ENCODE measurements at regions not wholly inside any gene's neighbourhood (a gene's known extent, or its start where the extent isn't known, plus 50 kb on each side); places are given as distances from the start of the nearest gene placed in this dataset.

GRCh38 chr6:159481897-159482296, 211.1 kb downstream of the SOD2 start:
- Mint-ChIP-seq H3K27ac (no peak overlapping the region), H3K4me3 (no peak overlapping the region), H3K9me3 (peaks cover 6 to 57% of the 10 kb centered on the region in 2 experiments; a peak in 3 of 5 replicates), H3K27me3 (ENCODE audit: low read depth) (peaks cover 1% of the 10 kb centered on the region; the same call in 1 of the 2 replicates), H3K36me3 (ENCODE audit: insufficient read depth in 1 of 3, low read depth in 3 of 3) (peaks cover 0 to 4% (median 0%) of the 10 kb centered on the region in 3 experiments; a peak in 1 of 7 replicates), H3K4me1 (no peaks in the 10 kb centered on the region)
- no peak overlapping the region for H3K23ac ChIP-seq (ENCODE audit: insufficient read length, low read depth, low read length)
- H3K14ac ChIP-seq (ENCODE audit: insufficient read depth, low read length), result no peak overlapping the region
- H2AK5ac ChIP-seq (ENCODE audit: insufficient read length, low read length), result no peak overlapping the region
- no peak overlapping the region for H2AFZ ChIP-seq (ENCODE audit: low read length)
- H2BK12ac ChIP-seq (ENCODE audit: insufficient read length, low read depth, low read length), result no peak overlapping the region
- no peak overlapping the region for H4K91ac ChIP-seq (ENCODE audit: insufficient read length, low read depth, low read length)
- H3K79me1 ChIP-seq (ENCODE audit: insufficient read depth, low read depth, low read length, poor library complexity, severe bottlenecking), result no peaks in the 10 kb centered on the region
- no peaks in the 10 kb centered on the region for H3K23me2 ChIP-seq (ENCODE audit: insufficient read length, low read depth, low read length, poor library complexity, severe bottlenecking)
- no peaks in the 10 kb centered on the region for H4K20me1 ChIP-seq (ENCODE audit: control insufficient read depth, insufficient read depth, insufficient read length)
- no peak overlapping the region for H3K56ac ChIP-seq (ENCODE audit: insufficient read length, low read depth, low read length)
- H2BK5ac ChIP-seq (ENCODE audit: insufficient read length, low read length), result no peak overlapping the region
- H2BK120ac ChIP-seq (ENCODE audit: low read depth, low read length, poor library complexity, severe bottlenecking), result no peak overlapping the region
- no peak for DNase-seq
- H3K4me2 ChIP-seq (ENCODE audit: insufficient read depth, insufficient read length, low read length), result no peak overlapping the region
- H3K4ac ChIP-seq (ENCODE audit: low read depth, low read length), result no peak overlapping the region
- H2BK20ac ChIP-seq (ENCODE audit: low read depth, low read length, poor library complexity, severe bottlenecking), result no peak overlapping the region
- no peak overlapping the region for H4K8ac ChIP-seq (replicated peaks; ENCODE audit: insufficient read length, low read depth, low read length)
- no peak overlapping the region for H3K18ac ChIP-seq (ENCODE audit: insufficient read length, low read depth, low read length)
- no peaks in the 10 kb centered on the region for H3K79me2 ChIP-seq (ENCODE audit: insufficient read depth, low read length)
- H3K9ac ChIP-seq (ENCODE audit: extremely low read depth, insufficient read length, low read length), result no peak overlapping the region
- H3K4me1 ChIP-seq (ENCODE audit: insufficient read depth, low read length), result no peaks in the 10 kb centered on the region
- no peak overlapping the region for H3K27ac ChIP-seq (ENCODE audit: insufficient read length, low read depth, low read length)
- no peak overlapping the region for H3T11ph ChIP-seq (ENCODE audit: low read length)
- H3K27me3 ChIP-seq (ENCODE audit: insufficient read depth, low read length), result no peaks in the 10 kb centered on the region
- H3K9me3 ChIP-seq (ENCODE audit: control insufficient read depth, low read depth, low read length), result no peaks in the 10 kb centered on the region
- no peak for TF ChIP-seq CTCF (conservative IDR thresholded peaks at IDR 0.05)
- WGBS (ENCODE audit: extremely low coverage, insufficient read length, low lambda C conversion rate), result no CpG with 5 or more reads among the region's 1 CpG
- no peak overlapping the region for H4K5ac ChIP-seq (ENCODE audit: insufficient read length, low read depth, low read length)
- H2BK15ac ChIP-seq (ENCODE audit: low read depth, low read length), result no peak overlapping the region

Data from H9 (cell line).